HL-60/S4 (cell line): ENCODE measurements at regions not wholly inside any gene's neighbourhood (a gene's known extent, or its start where the extent isn't known, plus 50 kb on each side); places are given as distances from the start of the nearest gene placed in this dataset.

ENCODE experiments used
- in situ Hi-C: fragments of 300-500 bp; cut with MboI; formaldehyde crosslinking; loops from 2 replicates; pipeline ENCODE4 v1.14.3; 2022; ENCODE audit warnings: low sequenced_read_pairs

- in situ Hi-C loops, result no loop called here
These were observed 367.4 kb upstream of the SMARCA2 start for GRCh38 chr9:1647776-1648175.

DNA sequence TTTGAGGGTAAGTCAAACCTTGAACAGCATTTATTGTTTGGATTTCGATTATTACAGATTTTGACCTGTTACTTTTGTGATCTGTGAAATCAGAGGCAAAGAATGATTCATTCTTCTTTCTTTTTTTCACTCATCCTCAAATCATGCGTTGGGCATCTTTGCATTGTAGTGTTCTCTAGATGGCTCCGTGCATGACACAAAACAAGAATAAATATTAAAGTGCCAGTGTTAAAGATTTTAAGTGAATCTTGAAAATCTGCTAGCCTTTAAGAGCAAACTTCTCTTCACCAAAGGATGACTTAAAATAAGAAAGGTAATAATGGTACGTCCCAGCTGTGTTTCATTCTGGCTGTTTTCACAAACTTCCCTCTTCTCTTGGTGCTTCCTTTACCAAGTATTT lies 361.9 kb upstream of the SMARCA2 start:
- in situ Hi-C loops, result no loop called here

GRCh38 chr9:1658661-1659362 lies 356.3 kb upstream of the SMARCA2 start:
- in situ Hi-C loops, result no loop called here

- in situ Hi-C loops, result no loop called here
These were observed 355.8 kb upstream of the SMARCA2 start for GRCh38 chr9:1659363-1659690.

DNA sequence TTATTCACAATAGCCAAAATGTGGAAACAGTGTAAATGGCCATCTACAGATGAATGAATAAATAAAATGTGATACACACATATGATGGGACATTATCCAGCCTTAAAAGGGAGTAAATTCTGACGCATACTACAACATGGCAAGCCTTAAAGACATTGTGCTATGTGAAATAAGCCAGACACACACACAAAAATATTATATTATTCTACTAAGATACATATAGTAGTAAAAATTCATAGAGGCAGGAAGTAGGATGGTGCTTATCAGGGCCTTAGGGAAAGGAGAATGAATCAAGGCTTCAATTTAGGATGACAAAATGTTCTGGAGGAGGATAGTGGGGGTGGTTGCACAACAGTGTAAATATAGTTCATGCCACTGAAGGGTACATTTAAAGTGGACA lies 346.7 kb upstream of the SMARCA2 start:
- in situ Hi-C loops, result no loop called here

DNA sequence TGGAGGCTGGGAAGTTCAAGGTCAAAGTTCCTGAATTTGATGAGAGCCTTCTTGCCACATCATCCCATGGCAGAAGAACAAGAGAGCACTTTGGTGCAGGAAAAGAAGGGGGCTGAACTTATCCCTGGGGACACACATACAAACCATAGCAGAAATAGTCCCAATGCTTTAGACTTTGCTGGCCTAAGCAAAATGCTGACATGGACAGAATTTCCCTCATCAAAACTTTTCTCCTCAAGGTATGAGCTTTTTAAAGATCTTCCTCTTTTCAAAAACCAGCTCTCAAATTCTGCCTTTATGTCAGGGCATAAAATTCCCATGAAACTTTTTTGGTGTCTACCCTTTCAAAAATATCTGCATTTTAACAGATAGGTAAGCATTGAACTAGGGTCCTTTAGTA lies 341.8 kb upstream of the SMARCA2 start:
- in situ Hi-C loops, result no loop called here

- in situ Hi-C loops, result no loop called here
These were observed 338.4 kb upstream of the SMARCA2 start for GRCh38 chr9:1676771-1677170.

DNA sequence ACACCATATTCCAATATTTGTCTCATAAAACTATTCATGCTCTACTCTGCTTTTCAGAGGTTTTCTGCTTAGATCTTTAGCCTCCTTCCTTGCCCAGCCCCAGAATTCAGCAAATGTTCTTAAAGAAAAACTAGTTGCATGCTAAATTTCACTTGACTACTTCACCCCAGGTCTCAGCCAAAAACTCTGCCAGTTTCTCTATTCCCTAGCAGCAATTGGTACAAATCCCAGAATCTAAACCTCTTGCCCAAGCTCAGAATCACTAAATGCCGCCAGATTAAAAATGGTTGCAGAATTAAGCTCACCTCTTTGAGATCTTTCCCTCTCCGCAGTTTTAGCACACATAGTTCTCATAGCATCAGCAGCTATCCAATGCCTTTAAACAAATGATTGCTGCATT lies 331.2 kb upstream of the SMARCA2 start:
- in situ Hi-C loops, result no loop called here

DNA sequence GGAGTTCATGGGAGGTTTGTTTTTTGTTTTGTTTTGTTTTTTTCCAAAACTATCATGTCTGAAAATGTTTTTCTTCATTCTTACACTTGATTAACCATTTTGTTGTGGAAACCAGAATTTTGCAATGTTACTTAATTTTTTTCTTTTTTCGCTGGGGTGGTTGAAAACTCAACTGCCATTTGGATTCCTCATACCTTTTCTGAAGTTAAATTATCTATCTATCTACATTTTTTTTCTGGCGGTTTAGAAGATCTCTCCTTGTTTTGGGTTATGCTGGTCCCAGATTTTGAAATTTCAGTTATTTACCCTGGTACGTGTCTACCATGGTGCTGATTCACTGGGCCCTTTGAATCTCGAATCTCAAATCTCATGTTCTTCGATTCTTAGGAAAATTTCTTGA lies 316.2 kb upstream of the SMARCA2 start:
- in situ Hi-C loops, result no loop called here

DNA sequence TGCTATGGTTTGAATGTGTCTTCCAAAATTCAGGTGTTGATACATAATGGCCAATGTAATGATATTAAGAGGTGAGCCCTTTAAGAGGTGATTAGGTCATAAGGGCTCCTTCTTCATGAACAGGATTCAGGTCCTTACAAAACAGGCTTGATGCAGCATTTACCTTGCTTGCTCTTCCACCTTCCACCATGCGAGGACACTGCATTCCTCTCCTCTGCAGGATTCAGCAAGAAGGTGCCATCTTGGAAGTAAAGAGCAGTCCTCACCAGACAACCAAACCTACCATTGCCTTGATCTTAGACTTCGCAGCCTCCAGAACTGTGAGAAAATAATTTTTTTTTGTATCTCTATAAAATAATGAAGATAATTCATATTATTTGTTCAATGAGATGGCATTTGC lies 314.0 kb upstream of the SMARCA2 start:
- in situ Hi-C loops, result no loop called here

GRCh38 chr9:1702701-1703100 lies 312.4 kb upstream of the SMARCA2 start:
- in situ Hi-C loops, result no loop called here

GRCh38 chr9:1707291-1707690 lies 307.9 kb upstream of the SMARCA2 start:
- in situ Hi-C loops, result no loop called here

DNA sequence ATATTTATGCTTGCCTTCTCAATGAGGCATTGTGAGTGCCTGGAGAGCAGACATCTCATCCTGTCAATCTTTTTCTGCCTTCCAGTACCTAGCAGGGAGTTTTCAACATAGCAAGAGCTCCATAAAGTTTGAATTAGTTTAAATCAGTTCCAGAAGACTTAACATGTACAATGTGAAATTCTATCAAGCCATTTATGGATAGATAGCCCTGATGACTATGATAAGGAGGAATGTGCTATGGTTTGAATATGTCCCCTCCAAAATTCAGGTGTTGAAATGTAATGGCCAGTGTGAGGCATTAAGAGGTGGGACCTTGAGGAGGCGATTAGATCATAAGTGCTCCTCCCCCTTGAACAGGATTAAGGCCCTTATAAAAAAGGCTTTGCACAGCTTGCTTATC lies 306.9 kb upstream of the SMARCA2 start:
- in situ Hi-C loops, result no loop called here

GRCh38 chr9:1709347-1709746 lies 305.8 kb upstream of the SMARCA2 start:
- in situ Hi-C loops, result no loop called here

GRCh38 chr9:1712861-1713450 lies 302.2 kb upstream of the SMARCA2 start:
- in situ Hi-C loops, result no loop called here

- in situ Hi-C loops, result no loop called here
These were observed 301.3 kb upstream of the SMARCA2 start for GRCh38 chr9:1713841-1714240.

GRCh38 chr9:1717882-1718281 lies 297.3 kb upstream of the SMARCA2 start:
- in situ Hi-C loops, result no loop called here

GRCh38 chr9:1718836-1719235 lies 296.3 kb upstream of the SMARCA2 start:
- in situ Hi-C loops, result no loop called here

DNA sequence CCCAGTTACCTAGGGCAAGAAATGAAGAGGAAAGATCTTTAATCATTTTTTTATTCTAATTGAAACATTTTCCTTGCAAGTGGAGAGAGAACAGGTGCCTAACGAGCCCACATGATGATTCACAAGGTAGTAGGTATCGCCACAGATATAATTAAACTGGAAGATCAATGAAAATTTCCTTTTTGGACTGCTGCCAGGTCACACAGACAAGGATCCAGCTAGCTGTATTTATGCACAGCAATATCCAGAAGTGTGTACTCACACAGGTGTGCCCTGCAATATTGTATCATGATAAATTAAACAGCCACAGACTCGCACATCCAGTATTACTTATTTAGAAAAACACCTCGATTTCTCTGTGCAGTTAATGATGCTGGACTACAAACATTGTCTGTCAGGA lies 294.0 kb upstream of the SMARCA2 start:
- in situ Hi-C loops, result no loop called here

- in situ Hi-C loops, result no loop called here
These were observed 292.7 kb upstream of the SMARCA2 start for GRCh38 chr9:1722404-1722803.

GRCh38 chr9:1723522-1724015 lies 291.6 kb upstream of the SMARCA2 start:
- in situ Hi-C loops, result no loop called here

DNA sequence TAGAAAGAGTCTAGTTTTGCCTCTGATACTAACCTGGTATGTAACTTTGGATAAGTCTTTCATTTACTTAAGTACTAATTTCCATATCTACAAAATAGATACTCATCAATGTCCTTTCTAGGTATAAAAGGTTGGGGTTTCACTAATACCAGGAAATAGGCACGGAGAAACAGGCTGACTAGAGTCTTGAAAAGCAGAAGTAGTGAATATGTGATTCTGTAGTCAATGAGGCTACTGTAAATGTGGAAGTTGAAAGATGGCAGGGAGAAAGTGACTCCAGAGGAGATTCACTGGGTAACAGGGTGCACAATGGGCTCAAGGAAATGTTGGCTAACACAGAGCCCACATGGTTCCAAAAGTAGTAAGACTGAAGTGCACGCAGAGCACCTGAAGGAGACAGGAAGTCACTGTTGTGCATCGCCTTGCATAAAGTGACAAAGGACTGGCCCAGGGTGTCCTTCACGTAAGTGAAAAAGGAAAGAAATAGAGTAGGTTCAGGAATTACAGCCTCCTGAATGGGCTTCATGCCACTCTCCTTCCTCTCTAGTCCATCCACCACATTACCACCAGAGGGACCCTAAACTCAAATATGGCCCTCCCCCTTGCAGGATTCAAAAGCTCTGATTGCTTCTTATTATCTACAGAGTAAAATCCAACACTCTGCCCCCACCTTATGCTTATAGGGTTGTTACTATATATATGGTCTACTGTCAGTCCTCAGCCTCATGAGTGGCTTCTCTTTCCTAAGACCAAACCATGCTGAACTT lies 288.0 kb upstream of the SMARCA2 start:
- in situ Hi-C loops, result no loop called here
